Globus pallidus (tissue), 1 donor: ENCODE measurements at regions not wholly inside any gene's neighbourhood (a gene's known extent, or its start where the extent isn't known, plus 50 kb on each side); places are given as distances from the start of the nearest gene placed in this dataset.
"Not testable (repeated sequence)": the region's sequence is repeated elsewhere in the genome, so short reads cannot be mapped to it uniquely, and the experiment has no call there.

ENCODE experiments used
- DNase-seq: peaks from one replicate; pipeline ENCODE4 v3.0.0-alpha.2; 2015; ENCODE audit warnings: low spot score

- DNase-seq = no peak
Observed at GRCh38 chr4:106869551-106869950, 166.6 kb downstream of the DKK2 start.

- no peak for DNase-seq
Observed at GRCh38 chr4:106868381-106869035, 167.6 kb downstream of the DKK2 start.

- no peak for DNase-seq
Observed at GRCh38 chr4:106864231-106864630, 171.9 kb downstream of the DKK2 start.

GRCh38 chr4:106854569-106855351, 181.4 kb downstream of the DKK2 start:
- no peak for DNase-seq

GRCh38 chr4:106852426-106852825, 183.7 kb downstream of the DKK2 start:
- no peak for DNase-seq

- no peak for DNase-seq
Observed at GRCh38 chr4:106851726-106852125, 184.4 kb downstream of the DKK2 start.

- DNase-seq = no peak
Observed at GRCh38 chr4:106850691-106851090, 185.4 kb downstream of the DKK2 start.

- no peak for DNase-seq
Observed at GRCh38 chr4:106835919-106836318, 200.2 kb downstream of the DKK2 start.

GRCh38 chr4:106830879-106831278, 205.2 kb downstream of the DKK2 start:
- DNase-seq = no peak

GRCh38 chr4:106818764-106819163, 217.3 kb downstream of the DKK2 start:
- DNase-seq = no peak

GRCh38 chr4:106816496-106816895, 219.6 kb downstream of the DKK2 start:
- no peak for DNase-seq

- no peak for DNase-seq
Observed at GRCh38 chr4:106810122-106810521, 226.0 kb downstream of the DKK2 start.

GRCh38 chr4:106809076-106809475, 227.0 kb downstream of the DKK2 start:
- DNase-seq = peak; percentile 4

- DNase-seq = no peak
Observed at GRCh38 chr4:106806158-106806797, 229.8 kb downstream of the DKK2 start.

GRCh38 chr4:106803083-106803482, 233.0 kb downstream of the DKK2 start:
- no peak for DNase-seq

GRCh38 chr4:106801386-106801785, 234.7 kb downstream of the DKK2 start:
- DNase-seq = no peak

GRCh38 chr4:106796876-106797275, 239.2 kb downstream of the DKK2 start:
- DNase-seq = no peak

GRCh38 chr4:106795326-106795725, 240.8 kb downstream of the DKK2 start:
- no peak for DNase-seq

- no peak for DNase-seq
Observed at GRCh38 chr4:106793933-106794332, 242.2 kb downstream of the DKK2 start.

GRCh38 chr4:106775636-106776035, 260.5 kb downstream of the DKK2 start:
- no peak for DNase-seq

GRCh38 chr4:106774055-106774454, 262.1 kb downstream of the DKK2 start:
- DNase-seq = not testable (repeated sequence)

- DNase-seq = no peak
Observed at GRCh38 chr4:106773076-106773905, 262.8 kb downstream of the DKK2 start.
